ENCODE measurements at regions not wholly inside any gene's neighbourhood (a gene's known extent, or its start where the extent isn't known, plus 50 kb on each side); places are given as distances from the start of the nearest gene placed in this dataset.

DNA sequence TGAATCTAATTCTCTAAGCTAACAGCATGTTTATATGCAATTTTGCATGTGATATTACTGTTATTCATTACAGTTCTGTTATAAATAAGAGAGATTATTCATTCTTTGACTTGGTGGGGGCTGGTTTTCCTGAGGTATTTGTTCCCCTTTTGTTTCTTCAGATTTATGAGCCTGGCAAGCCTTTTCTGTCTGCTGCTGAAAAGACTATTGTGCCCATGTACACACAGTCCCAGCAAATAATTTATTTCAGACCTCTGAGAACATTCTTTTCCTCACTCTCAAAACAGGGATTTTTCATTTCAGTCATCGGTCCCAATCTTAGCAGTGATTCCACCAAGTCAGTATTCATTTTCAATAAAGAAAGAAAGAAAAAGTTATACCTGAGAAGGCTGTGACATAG lies 716.8 kb downstream of the NSUN3 start:
- H3K9me3 ChIP-seq, result no peaks in the 10 kb centered on the region
- intact Hi-C loops (cut with DNase I), result no loop called here
- no peak overlapping the region for H3K4me3 ChIP-seq
- DNase-seq, result no peak
- no peaks in the 10 kb centered on the region for H3K27me3 ChIP-seq
- 36 to 47% methylated on average over 1 of the region's 1 CpG for WGBS, 2 donors
- H3K27ac ChIP-seq, result no peak overlapping the region
- no peaks in the 10 kb centered on the region for H3K4me1 ChIP-seq
- H3K36me3 ChIP-seq, result no peaks in the 10 kb centered on the region
- TF ChIP-seq, protein P1, sequence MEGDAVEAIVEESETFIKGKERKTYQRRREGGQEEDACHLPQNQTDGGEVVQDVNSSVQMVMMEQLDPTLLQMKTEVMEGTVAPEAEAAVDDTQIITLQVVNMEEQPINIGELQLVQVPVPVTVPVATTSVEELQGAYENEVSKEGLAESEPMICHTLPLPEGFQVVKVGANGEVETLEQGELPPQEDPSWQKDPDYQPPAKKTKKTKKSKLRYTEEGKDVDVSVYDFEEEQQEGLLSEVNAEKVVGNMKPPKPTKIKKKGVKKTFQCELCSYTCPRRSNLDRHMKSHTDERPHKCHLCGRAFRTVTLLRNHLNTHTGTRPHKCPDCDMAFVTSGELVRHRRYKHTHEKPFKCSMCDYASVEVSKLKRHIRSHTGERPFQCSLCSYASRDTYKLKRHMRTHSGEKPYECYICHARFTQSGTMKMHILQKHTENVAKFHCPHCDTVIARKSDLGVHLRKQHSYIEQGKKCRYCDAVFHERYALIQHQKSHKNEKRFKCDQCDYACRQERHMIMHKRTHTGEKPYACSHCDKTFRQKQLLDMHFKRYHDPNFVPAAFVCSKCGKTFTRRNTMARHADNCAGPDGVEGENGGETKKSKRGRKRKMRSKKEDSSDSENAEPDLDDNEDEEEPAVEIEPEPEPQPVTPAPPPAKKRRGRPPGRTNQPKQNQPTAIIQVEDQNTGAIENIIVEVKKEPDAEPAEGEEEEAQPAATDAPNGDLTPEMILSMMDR (IDR thresholded peaks at IDR 0.05), result no peak
- no peak for TF ChIP-seq POLR2A (IDR thresholded peaks at IDR 0.05)

DNA sequence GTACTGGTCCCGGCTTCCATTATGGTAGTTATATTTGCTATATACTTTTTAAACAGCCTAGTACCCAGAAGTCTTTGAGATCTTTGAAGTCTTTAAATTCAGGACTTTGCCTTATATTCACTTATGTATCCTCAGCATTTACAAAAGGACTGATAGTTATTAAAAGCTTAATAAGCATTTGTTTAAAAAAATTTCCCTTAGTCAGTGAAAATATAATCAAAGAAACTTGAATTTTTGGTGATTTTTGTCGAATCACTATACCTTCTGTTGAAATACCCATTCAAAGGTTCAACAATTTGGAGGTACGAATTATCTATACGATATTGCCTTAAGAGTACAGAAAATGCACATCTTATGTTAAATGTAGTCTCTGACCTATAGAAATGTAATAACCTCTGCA lies 721.4 kb downstream of the NSUN3 start:
- 75 to 77% methylated on average over 4 of the region's 4 CpGs for WGBS, 2 donors
- Histone ChIP-seq H3K4me1 (no peaks in the 10 kb centered on the region), H3K36me3 (no peaks in the 10 kb centered on the region), H3K27ac (no peak overlapping the region), H3K4me3 (no peak overlapping the region), H3K9me3 (no peaks in the 10 kb centered on the region), H3K27me3 (no peaks in the 10 kb centered on the region)
- no peak for DNase-seq
- intact Hi-C loops (cut with DNase I), result no loop called here
- no peak for TF ChIP-seq POLR2A (IDR thresholded peaks at IDR 0.05)
- TF ChIP-seq, protein P1 (IDR thresholded peaks at IDR 0.05), result no peak

DNA sequence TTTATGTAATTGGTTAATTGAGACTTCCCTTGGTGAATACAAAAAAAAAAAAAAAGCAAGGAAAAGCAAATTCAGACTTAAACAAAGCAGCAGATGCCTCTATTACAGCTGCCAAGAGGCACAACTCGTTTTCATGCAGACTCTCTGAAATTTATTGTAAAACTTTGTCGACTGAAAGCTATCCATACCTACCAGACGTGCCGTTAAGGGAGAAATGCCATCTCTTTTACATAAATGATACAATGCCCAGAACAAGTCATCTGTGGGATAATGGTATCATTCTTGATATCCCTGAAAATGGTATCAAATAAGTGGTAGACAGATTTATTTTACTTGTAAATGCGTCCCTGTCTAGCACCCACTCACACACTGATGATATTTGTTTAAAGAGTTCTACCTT lies 724.2 kb downstream of the NSUN3 start:
- TF ChIP-seq POLR2A (IDR thresholded peaks at IDR 0.05), result no peak
- TF ChIP-seq, protein P1 (IDR thresholded peaks at IDR 0.05), result no peak
- Histone ChIP-seq H3K27ac (no peak overlapping the region), H3K36me3 (no peaks in the 10 kb centered on the region), H3K4me1 (no peaks in the 10 kb centered on the region), H3K9me3 (no peaks in the 10 kb centered on the region), H3K4me3 (no peak overlapping the region), H3K27me3 (no peaks in the 10 kb centered on the region)
- WGBS, 2 donors, result 71 to 72% methylated on average over 5 of the region's 5 CpGs
- intact Hi-C loops (cut with DNase I), result no loop called here
- DNase-seq, result no peak

DNA sequence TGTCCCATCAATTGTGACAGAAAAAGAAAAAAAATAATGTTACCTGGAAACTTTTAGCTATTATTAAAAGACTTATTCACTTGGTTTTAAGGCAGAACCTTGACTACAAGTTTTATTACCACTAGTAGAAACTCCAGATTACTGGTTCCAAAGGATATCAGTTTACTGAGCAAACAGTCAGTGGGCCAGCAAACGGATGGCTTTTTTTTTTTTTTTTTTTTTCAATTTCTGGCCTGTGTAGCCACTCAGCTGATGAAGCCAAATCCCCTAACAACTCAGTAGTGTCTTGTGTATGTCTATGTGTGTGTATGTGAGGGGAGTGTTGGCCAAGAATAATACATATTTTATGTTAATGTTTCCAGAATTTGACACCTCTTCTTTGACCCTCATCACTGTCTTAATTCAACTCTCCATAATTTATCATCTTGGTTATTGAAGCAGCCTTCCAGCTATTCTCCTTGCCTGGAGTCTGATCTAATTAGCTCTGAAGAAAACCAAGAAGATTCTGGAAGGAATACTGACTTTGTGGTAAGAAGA lies 724.9 kb downstream of the NSUN3 start:
- Histone ChIP-seq H3K27me3 (no peaks in the 10 kb centered on the region), H3K36me3 (no peaks in the 10 kb centered on the region), H3K27ac (no peak overlapping the region), H3K9me3 (no peaks in the 10 kb centered on the region), H3K4me3 (no peak overlapping the region), H3K4me1 (no peaks in the 10 kb centered on the region)
- WGBS, 2 donors, result 26 to 43% methylated on average over 1 of the region's 1 CpG
- TF ChIP-seq POLR2A (IDR thresholded peaks at IDR 0.05), result no peak
- TF ChIP-seq, protein P1 (IDR thresholded peaks at IDR 0.05), result no peak
- no peak for DNase-seq
- intact Hi-C loops (cut with DNase I), result no loop called here

DNA sequence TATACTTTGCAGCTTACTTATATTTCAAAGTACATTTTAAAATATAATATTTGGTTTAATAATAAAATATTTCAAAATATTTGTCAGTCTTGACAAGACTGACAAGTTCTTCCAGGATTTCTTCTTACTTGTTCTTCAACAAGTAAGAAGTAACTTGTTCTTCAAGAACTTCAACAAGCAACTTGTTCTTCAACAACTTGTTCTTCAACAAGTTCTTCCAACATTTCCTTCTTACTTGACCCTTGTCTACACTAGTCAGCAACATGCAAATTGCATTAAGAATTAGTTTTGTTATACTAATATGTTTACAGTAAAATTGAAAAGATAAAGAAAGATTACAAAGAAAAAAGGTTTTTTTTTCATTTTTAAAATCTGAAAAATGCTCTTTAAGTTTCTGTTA lies 731.7 kb downstream of the NSUN3 start:
- no peaks in the 10 kb centered on the region for H3K27me3 ChIP-seq
- no peak overlapping the region for H3K27ac ChIP-seq
- no peaks in the 10 kb centered on the region for H3K4me1 ChIP-seq
- no peak for DNase-seq
- H3K4me3 ChIP-seq, result no peak overlapping the region
- intact Hi-C loops (cut with DNase I), result no loop called here
- no peaks in the 10 kb centered on the region for H3K36me3 ChIP-seq
- TF ChIP-seq POLR2A (IDR thresholded peaks at IDR 0.05), result no peak
- TF ChIP-seq, protein P1 (IDR thresholded peaks at IDR 0.05), result no peak
- no peaks in the 10 kb centered on the region for H3K9me3 ChIP-seq
